BE2C (cell line): ENCODE measurements at regions not wholly inside any gene's neighbourhood (a gene's known extent, or its start where the extent isn't known, plus 50 kb on each side); places are given as distances from the start of the nearest gene placed in this dataset.

ENCODE experiments used
- DNase-seq: peaks from one replicate; pipeline ENCODE4 v3.0.0-alpha.2; 2020
- H3K27me3 ChIP-seq: fragments of 250-450 bp; sonication (Bioruptor Pico); 2 replicates; pipeline ENCODE4 v1.5.1; 2020; ENCODE audit warnings: mild to moderate bottlenecking
- H3K36me3 ChIP-seq: fragments of 250-450 bp; sonication (Bioruptor Pico); 2 replicates; pipeline ENCODE4 v1.5.1; 2020; ENCODE audit warnings: mild to moderate bottlenecking
- H3K4me1 ChIP-seq: fragments of 250-450 bp; sonication (Bioruptor Pico); 2 replicates; pipeline ENCODE4 v1.5.1; 2020
- H3K4me3 ChIP-seq: 2 replicates; pipeline ENCODE4 v1.5.1; 2011; ENCODE audit warnings: low read depth, low read length
- H3K9me3 ChIP-seq: fragments of 250-450 bp; sonication (Bioruptor Pico); 2 replicates; pipeline ENCODE4 v1.5.1; 2020
- TF ChIP-seq, protein P1 (sequence below): IDR thresholded peaks from 2 replicates; pipeline ENCODE4 v1.5.1; 2012; ENCODE audit warnings: mild to moderate bottlenecking, low read depth, low read length

DNA sequence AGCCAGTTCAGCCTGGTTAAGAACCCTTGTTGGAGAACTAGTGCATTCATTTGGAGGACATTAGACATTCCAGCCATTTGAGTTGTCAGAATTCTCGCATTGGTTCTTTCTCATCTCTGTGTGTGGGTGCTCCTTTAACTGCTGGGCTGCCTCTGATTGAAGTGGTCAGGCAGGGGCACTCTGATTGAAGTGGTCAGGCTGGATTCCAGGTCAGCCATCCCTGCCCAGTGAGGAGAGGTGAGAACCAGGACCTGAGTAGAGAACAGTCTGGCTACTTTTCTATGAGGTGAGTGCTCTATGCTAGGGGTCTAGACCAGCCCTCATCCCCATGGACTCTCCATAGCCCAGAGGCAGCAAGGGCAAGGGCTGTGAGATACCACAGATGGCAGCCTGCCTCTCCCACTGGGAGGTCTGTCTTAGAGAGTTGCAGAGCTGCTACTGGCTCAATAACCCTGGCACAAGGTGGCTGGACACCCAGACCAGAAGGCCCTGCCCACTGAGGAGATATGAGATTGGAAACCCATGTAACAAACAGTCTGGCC lies 691.6 kb downstream of the TMTC2 start:
- Histone ChIP-seq H3K4me1 (no peaks in the 10 kb centered on the region), H3K27me3 (no peaks in the 10 kb centered on the region), H3K9me3 (no peaks in the 10 kb centered on the region), H3K36me3 (no peaks in the 10 kb centered on the region), H3K4me3 (no peak overlapping the region)
- TF ChIP-seq, protein P1, sequence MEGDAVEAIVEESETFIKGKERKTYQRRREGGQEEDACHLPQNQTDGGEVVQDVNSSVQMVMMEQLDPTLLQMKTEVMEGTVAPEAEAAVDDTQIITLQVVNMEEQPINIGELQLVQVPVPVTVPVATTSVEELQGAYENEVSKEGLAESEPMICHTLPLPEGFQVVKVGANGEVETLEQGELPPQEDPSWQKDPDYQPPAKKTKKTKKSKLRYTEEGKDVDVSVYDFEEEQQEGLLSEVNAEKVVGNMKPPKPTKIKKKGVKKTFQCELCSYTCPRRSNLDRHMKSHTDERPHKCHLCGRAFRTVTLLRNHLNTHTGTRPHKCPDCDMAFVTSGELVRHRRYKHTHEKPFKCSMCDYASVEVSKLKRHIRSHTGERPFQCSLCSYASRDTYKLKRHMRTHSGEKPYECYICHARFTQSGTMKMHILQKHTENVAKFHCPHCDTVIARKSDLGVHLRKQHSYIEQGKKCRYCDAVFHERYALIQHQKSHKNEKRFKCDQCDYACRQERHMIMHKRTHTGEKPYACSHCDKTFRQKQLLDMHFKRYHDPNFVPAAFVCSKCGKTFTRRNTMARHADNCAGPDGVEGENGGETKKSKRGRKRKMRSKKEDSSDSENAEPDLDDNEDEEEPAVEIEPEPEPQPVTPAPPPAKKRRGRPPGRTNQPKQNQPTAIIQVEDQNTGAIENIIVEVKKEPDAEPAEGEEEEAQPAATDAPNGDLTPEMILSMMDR = no peak
- DNase-seq = no peak

DNA sequence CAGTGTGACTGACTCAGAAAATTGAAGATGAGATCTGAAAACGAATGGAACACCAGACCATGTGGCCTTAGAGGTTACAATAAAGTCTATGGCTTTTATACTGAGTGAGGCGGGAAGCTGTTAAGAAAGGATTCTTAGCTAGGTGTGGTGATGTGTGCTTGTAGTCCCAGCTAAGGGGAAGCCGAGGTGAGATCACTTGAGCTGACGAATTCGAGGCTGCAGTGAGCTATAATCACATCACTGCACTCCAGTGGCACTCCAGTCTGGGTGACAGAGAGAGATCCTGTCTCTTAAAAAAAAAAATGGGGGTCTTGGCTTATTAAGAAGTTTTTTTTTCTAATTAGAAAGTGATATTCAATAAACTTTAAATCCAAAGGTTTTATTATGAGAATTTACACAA lies 678.6 kb downstream of the TMTC2 start:
- no peak for DNase-seq
- Histone ChIP-seq H3K9me3 (no peaks in the 10 kb centered on the region), H3K4me3 (no peak overlapping the region), H3K27me3 (no peaks in the 10 kb centered on the region), H3K36me3 (no peaks in the 10 kb centered on the region), H3K4me1 (no peaks in the 10 kb centered on the region)
- TF ChIP-seq, protein P1 = no peak

DNA sequence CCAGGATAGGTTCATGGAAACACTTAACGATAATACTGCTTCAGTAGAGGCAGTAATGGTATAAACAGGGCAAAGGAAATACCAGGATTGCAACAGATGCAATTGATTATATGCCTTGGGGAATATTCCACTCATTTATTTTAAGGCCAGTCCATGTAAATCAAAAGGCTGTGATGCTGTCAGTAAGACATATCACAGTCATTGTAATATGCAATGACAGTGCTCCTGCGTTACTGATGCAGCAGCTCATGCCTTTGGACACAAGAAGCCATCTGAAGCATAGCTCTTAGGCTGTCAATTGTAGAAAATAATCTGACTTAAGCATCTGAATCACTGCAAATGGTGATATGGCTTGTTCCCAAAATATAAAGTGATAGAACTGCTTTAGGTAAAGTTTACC lies 674.8 kb downstream of the TMTC2 start:
- Histone ChIP-seq H3K9me3 (no peaks in the 10 kb centered on the region), H3K36me3 (no peaks in the 10 kb centered on the region), H3K4me1 (no peaks in the 10 kb centered on the region), H3K27me3 (no peaks in the 10 kb centered on the region), H3K4me3 (no peak overlapping the region)
- TF ChIP-seq, protein P1 = no peak
- DNase-seq = no peak

DNA sequence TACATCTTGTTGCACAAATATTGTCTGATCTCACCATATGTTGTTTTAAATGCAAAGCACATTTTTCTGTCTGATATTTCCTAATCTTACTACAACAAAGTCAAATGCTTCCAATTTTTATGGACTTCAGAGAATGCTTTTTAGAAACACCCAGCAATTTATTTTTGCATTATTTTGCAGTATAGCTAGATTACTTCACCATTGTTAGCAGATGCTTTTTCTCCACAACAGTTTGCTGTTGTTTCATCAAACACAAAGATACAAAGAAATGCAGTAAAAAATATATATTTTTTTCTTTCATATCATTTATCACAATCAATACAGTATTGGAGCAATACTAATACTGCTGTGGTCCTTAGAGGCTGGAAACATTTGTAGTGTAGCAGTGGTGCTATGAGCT lies 674.4 kb downstream of the TMTC2 start:
- H3K36me3 ChIP-seq = no peaks in the 10 kb centered on the region
- no peak overlapping the region for H3K4me3 ChIP-seq
- H3K27me3 ChIP-seq = no peaks in the 10 kb centered on the region
- TF ChIP-seq, protein P1 = no peak
- DNase-seq = no peak
- H3K4me1 ChIP-seq = no peaks in the 10 kb centered on the region
- no peaks in the 10 kb centered on the region for H3K9me3 ChIP-seq

DNA sequence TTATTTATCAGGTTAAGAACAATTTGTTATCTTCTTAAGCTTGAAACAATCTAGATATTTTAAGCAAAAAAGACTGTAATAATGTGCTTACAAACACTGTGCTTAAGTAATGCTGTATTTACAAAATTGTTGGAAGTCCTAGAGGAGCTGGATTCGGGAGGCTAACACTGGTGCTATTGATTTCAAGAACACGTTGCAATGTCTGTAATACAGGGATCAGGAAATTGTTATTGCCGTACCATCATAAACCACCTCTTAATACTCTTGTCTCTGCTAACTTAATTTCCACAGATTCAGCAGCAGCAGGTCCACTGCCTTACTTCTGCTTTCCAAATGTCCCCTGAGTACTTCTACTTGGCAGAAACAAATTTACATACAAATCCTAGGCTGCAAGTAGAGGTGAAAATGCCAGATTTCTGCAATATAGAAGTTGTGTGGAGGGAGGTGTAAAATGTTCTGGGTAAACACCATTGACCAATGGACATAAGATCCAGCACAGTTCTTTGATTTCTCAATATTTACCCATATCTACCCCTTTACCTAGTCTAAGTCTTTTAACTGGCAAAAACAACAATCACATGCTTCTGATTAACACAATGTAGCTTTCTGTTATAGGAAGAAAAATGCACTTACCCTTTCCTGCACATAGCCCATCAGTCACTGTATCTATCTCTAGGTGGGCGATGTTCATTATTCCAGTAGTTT lies 663.4 kb downstream of the TMTC2 start:
- DNase-seq = no peak
- TF ChIP-seq, protein P1 = no peak
- no peaks in the 10 kb centered on the region for H3K27me3 ChIP-seq
- no peaks in the 10 kb centered on the region for H3K36me3 ChIP-seq
- H3K4me3 ChIP-seq = no peak overlapping the region
- no peaks in the 10 kb centered on the region for H3K9me3 ChIP-seq
- no peaks in the 10 kb centered on the region for H3K4me1 ChIP-seq

DNA sequence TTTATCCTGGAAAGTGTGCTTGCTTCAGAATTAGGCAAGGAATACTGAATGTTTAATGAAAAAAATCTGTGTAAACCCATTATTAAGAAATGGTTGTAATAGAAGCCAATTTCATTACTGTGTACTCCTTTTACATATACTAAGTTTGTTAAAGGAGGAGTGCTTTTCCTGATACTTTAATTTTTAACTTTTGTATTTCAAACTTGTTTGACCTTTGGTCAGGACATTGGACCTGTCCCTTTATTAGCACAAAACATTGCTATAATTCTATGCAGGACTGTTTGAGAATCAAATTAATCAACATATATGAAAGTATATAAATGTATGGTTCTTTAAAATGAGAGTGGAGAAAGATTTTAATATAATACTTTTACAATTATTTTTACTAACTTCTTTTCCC lies 659.6 kb downstream of the TMTC2 start:
- Histone ChIP-seq H3K36me3 (no peaks in the 10 kb centered on the region), H3K9me3 (no peaks in the 10 kb centered on the region), H3K4me1 (no peaks in the 10 kb centered on the region), H3K27me3 (no peaks in the 10 kb centered on the region), H3K4me3 (no peak overlapping the region)
- TF ChIP-seq, protein P1 = no peak
- DNase-seq = no peak
